Upper lobe of left lung (tissue), 6 donors: ENCODE measurements at regions not wholly inside any gene's neighbourhood (a gene's known extent, or its start where the extent isn't known, plus 50 kb on each side); places are given as distances from the start of the nearest gene placed in this dataset.

Experiments
- ATAC-seq, 2 donors: fragments of 200-7000 bp; cut with Tn5 transposase; one replicate each; pipeline ENCODE4 v1.9.1; 2022; ENCODE audit warnings: mild to moderate bottlenecking in 2 of 2, moderate library complexity in 2 of 2; ENCODE audit not compliant: low FRiP score in 2 of 2
- DNase-seq, 2 donors: peaks; one replicate each; pipeline ENCODE4 v3.0.0-alpha.2; 2019 to 2020
- H3K27ac ChIP-seq, 4 donors: fragments of 200-600 bp; sonication (generic); one replicate each; pipeline ENCODE4 v1.5.1; 2016 to 2019
- H3K27me3 ChIP-seq, 4 donors: fragments of 200-600 bp; sonication (generic); one replicate each; pipeline ENCODE4 v1.5.1; 2017 to 2019
- H3K36me3 ChIP-seq, 4 donors: fragments of 200-600 bp; sonication (generic); one replicate each; pipeline ENCODE4 v1.5.1; 2016 to 2019
- H3K4me1 ChIP-seq, 4 donors: fragments of 200-600 bp; sonication (generic); one replicate each; pipeline ENCODE4 v1.5.1; 2018 to 2019
- H3K4me3 ChIP-seq, 4 donors: fragments of 200-600 bp; sonication (generic); one replicate each; pipeline ENCODE4 v1.5.1; 2017 to 2019; ENCODE audit warnings: mild to moderate bottlenecking in 2 of 4, moderate library complexity in 1 of 4
- H3K9me3 ChIP-seq, 4 donors: fragments of 200-600 bp; sonication (generic); one replicate each; pipeline ENCODE4 v1.5.1; 2018 to 2019
- EP300 ChIP-seq, 4 donors: sonication (generic); formaldehyde crosslinking; IDR thresholded peaks; one replicate each; pipeline ENCODE4 v1.5.1; 2017; ENCODE audit warnings: antibody characterized with exemption in 4 of 4, control low read depth in 2 of 4
- POLR2A ChIP-seq, 4 donors: fragments of 450-650 bp; IDR thresholded peaks; one replicate each; pipeline ENCODE4 v1.5.1; 2016 to 2017; ENCODE audit warnings: antibody characterized with exemption in 4 of 4, mild to moderate bottlenecking in 2 of 4
- POLR2AphosphoS5 ChIP-seq, 2 donors: sonication (generic); formaldehyde crosslinking; IDR thresholded peaks; one replicate each; pipeline ENCODE4 v1.5.1; 2017; ENCODE audit warnings: antibody characterized with exemption in 2 of 2
- WGBS, 2 donors: methylation state at CpG; one replicate each; pipeline ENCODE4 v1.1.5; 2017 to 2018; 5-methylcytosine and 5-hydroxymethylcytosine counted together
- TF ChIP-seq, protein P1 (sequence below), 6 experiments: fragments of 450-650 bp in 4 of 6; fragments of 200-600 bp in 2 of 6; sonication (generic) in 2 of 6; IDR thresholded peaks; one replicate each; pipeline ENCODE4 v1.5.1; 2016 to 2019; ENCODE audit warnings: antibody characterized with exemption in 6 of 6
- donor health status: DM: no; HTN: no; CAD: no; lungs with moderate emphysema.
- donor health status: DM: no; HTN: yes; CAD: no; lungs with severe emphysema.

DNA sequence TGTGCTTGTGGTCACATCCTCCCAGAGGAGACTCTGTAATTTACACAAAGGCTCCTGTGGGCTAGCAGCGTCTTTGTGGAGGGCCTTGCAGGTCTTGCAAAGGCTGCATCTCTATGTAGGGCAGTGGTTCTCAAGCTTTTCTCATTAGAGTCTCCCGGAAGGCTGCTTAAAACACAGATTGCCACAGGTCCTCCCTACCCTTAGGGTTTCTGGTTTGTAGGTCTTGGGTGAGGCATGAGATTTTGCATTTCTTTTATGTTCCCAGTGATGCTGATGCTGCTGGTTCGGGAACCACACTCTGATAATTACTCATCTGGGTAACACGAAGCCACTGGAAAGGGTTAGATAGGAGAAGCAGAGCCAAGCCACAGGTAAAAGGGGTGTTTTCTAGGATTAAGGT lies 151.3 kb upstream of the ZBED5 start:
- WGBS, 2 donors = 74 to 75% methylated on average over 3 to 4 of the region's 4 CpGs
- DNase-seq (no peak), ATAC-seq (no peak)
- Histone ChIP-seq H3K9me3 (no peaks in the 10 kb centered on the region), H3K27me3 (no peaks in the 10 kb centered on the region), H3K27ac (no peak overlapping the region), H3K4me1 (peaks cover 0 to 8% (median 1%) of the 10 kb centered on the region in 4 donors), H3K36me3 (no peaks in the 10 kb centered on the region), H3K4me3 (no peak overlapping the region)
- TF ChIP-seq POLR2AphosphoS5 (IDR thresholded peaks at IDR 0.05) (no peak), POLR2A (IDR thresholded peaks at IDR 0.05) (no peak), EP300 (IDR thresholded peaks at IDR 0.05) (no peak)
- TF ChIP-seq, protein P1, sequence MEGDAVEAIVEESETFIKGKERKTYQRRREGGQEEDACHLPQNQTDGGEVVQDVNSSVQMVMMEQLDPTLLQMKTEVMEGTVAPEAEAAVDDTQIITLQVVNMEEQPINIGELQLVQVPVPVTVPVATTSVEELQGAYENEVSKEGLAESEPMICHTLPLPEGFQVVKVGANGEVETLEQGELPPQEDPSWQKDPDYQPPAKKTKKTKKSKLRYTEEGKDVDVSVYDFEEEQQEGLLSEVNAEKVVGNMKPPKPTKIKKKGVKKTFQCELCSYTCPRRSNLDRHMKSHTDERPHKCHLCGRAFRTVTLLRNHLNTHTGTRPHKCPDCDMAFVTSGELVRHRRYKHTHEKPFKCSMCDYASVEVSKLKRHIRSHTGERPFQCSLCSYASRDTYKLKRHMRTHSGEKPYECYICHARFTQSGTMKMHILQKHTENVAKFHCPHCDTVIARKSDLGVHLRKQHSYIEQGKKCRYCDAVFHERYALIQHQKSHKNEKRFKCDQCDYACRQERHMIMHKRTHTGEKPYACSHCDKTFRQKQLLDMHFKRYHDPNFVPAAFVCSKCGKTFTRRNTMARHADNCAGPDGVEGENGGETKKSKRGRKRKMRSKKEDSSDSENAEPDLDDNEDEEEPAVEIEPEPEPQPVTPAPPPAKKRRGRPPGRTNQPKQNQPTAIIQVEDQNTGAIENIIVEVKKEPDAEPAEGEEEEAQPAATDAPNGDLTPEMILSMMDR (IDR thresholded peaks at IDR 0.05) = no peak

DNA sequence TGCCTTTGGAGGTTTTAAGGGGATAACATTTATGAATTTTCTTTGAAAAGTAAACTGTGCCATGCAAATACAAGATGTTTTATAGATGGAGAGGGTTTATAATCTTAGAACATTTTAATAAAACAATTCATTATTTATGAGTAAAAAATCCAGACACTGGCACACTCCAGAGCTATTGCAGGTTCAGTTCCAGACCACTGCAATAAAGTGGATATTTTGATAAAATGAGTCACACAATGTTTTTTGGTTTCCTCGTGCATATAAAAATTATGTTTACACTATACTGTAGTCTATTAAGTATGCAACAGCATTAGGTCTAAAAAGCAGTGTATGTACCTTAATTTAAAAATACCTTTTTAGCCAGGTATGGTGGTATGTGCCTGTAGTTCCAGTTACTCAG lies 146.2 kb upstream of the ZBED5 start:
- H3K4me3 ChIP-seq = no peak overlapping the region
- H3K9me3 ChIP-seq = no peaks in the 10 kb centered on the region
- H3K36me3 ChIP-seq = no peaks in the 10 kb centered on the region
- H3K27ac ChIP-seq = no peak overlapping the region
- TF ChIP-seq, protein P1 (IDR thresholded peaks at IDR 0.05) = no peak
- no peak for TF ChIP-seq POLR2AphosphoS5 (IDR thresholded peaks at IDR 0.05)
- no peak for TF ChIP-seq POLR2A (IDR thresholded peaks at IDR 0.05)
- TF ChIP-seq EP300 (IDR thresholded peaks at IDR 0.05) = no peak
- H3K27me3 ChIP-seq = no peaks in the 10 kb centered on the region
- DNase-seq = no peak
- WGBS, 2 donors = 36 to 87% methylated on average over 1 of the region's 1 CpG
- ATAC-seq = no peak
- no peaks in the 10 kb centered on the region for H3K4me1 ChIP-seq

DNA sequence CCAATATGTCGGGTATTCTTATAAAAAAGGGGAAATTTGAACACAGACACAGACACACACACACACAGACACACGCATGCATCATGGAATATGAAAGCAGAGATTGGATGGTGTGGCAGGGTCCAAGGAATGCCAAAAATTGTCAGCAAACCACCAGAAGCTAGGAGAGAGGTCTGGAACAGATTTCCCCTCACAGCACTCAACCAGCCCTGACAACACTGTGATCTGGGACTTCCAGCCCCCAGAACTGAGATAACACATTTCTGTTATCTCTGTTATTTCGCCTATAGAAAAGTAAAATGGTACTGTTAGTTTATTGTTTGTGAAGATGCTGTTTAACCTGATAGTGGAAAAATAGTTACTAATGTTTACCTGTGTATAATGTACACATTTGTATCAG lies 145.4 kb upstream of the ZBED5 start:
- H3K9me3 ChIP-seq = no peaks in the 10 kb centered on the region
- TF ChIP-seq EP300 (IDR thresholded peaks at IDR 0.05) (no peak), POLR2AphosphoS5 (IDR thresholded peaks at IDR 0.05) (no peak), POLR2A (IDR thresholded peaks at IDR 0.05) (no peak)
- TF ChIP-seq, protein P1 (IDR thresholded peaks at IDR 0.05) = no peak
- no peak for DNase-seq
- no peak overlapping the region for H3K27ac ChIP-seq
- no peaks in the 10 kb centered on the region for H3K27me3 ChIP-seq
- no peak overlapping the region for H3K4me3 ChIP-seq
- H3K36me3 ChIP-seq = no peaks in the 10 kb centered on the region
- no peaks in the 10 kb centered on the region for H3K4me1 ChIP-seq
- WGBS, 2 donors = 73 to 75% methylated on average over 3 of the region's 3 CpGs
- no peak for ATAC-seq

DNA sequence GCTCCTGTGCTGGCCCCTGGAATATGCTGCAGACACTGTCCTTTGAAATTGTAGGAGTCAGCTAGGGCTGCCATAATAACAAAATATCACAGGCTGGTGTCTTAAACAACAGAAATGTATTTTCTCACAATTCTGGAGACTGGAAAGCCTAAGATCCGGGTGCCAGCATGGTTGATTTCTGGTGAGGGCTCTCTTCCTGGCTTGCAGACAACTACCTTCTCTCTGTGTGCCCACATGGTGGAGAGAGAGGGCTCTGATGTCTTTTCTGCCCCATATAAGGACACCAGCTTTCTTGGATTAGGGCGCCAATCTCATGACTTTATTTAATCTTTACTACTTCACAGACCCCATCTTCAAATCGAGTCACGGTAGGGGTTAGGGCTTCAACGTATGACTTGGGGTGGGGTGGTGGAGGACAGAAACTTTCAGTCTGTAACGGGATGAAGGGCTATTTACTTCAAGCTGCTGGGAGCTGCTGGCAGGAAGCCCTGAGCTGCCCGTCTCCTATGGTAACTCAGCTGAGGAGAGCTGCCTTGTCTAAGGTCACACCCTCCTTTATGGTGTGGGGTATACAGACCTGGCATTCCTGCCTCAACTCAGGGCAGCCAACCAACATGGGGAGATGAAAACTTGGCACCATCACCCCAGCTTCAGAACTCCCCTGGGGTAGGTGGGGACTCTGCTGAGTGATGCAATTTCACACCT lies 142.9 kb upstream of the ZBED5 start:
- Histone ChIP-seq H3K36me3 (no peaks in the 10 kb centered on the region), H3K9me3 (no peaks in the 10 kb centered on the region), H3K4me3 (no peak overlapping the region), H3K27me3 (no peaks in the 10 kb centered on the region), H3K27ac (no peak overlapping the region), H3K4me1 (no peaks in the 10 kb centered on the region)
- 58 to 59% methylated on average over 7 of the region's 7 CpGs for WGBS, 2 donors
- ATAC-seq = no peak
- DNase-seq = no peak
- TF ChIP-seq, protein P1 (IDR thresholded peaks at IDR 0.05) = no peak
- TF ChIP-seq EP300 (IDR thresholded peaks at IDR 0.05) (no peak), POLR2AphosphoS5 (IDR thresholded peaks at IDR 0.05) (no peak), POLR2A (IDR thresholded peaks at IDR 0.05) (no peak)

DNA sequence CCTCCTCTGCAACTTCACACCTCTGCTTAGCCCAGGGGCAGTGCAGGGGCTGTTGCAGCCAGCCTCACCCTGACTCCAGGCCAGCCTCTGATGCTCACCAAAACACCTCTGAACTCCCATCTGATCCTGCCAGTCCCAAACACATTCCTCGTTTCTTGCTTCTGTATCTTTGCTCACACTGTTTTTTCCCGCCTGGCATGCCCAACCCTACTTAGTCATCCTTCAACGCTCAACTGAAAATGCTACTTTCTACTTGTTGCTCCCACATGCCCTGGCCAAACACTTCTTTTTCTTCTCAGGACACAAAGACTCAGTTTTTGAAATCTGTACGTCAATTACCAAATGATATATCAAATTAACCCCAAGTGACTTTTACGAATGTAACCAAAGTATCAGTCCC lies 140.8 kb upstream of the ZBED5 start:
- 87 to 91% methylated on average over 5 of the region's 5 CpGs for WGBS, 2 donors
- Histone ChIP-seq H3K9me3 (no peaks in the 10 kb centered on the region), H3K4me3 (no peak overlapping the region), H3K4me1 (no peaks in the 10 kb centered on the region), H3K27ac (no peak overlapping the region), H3K36me3 (no peaks in the 10 kb centered on the region), H3K27me3 (no peaks in the 10 kb centered on the region)
- no peak for TF ChIP-seq POLR2AphosphoS5 (IDR thresholded peaks at IDR 0.05)
- no peak for TF ChIP-seq EP300 (IDR thresholded peaks at IDR 0.05)
- TF ChIP-seq, protein P1 (IDR thresholded peaks at IDR 0.05) = no peak
- no peak for TF ChIP-seq POLR2A (IDR thresholded peaks at IDR 0.05)
- ATAC-seq (no peak), DNase-seq (no peak)
